HT1080 (cell line): ENCODE measurements at regions not wholly inside any gene's neighbourhood (a gene's known extent, or its start where the extent isn't known, plus 50 kb on each side); places are given as distances from the start of the nearest gene placed in this dataset.
"Not testable (repeated sequence)": the region's sequence is repeated elsewhere in the genome, so short reads cannot be mapped to it uniquely, and the experiment has no call there.

Experiments
- DNase-seq: peaks from one replicate; pipeline ENCODE4 v3.0.0-alpha.2; 2015; ENCODE audit warnings: low read depth

GRCh38 chr5:165351342-165351741 is 1845.9 kb downstream of the MAT2B start:
- no peak for DNase-seq

GRCh38 chr5:165360366-165360765 is 1854.9 kb downstream of the MAT2B start:
- DNase-seq = no peak

- DNase-seq = no peak
These were observed 1855.5 kb downstream of the MAT2B start for GRCh38 chr5:165360784-165361542.

GRCh38 chr5:165370233-165370632 is 1864.8 kb downstream of the MAT2B start:
- no peak for DNase-seq

- DNase-seq = peak; percentile 63
These were observed 1865.4 kb downstream of the MAT2B start for GRCh38 chr5:165370794-165371193.

- no peak for DNase-seq
These were observed 1869.8 kb downstream of the MAT2B start for GRCh38 chr5:165375201-165375600.

- no peak for DNase-seq
These were observed 1888.4 kb downstream of the MAT2B start for GRCh38 chr5:165393839-165394238.

- DNase-seq = no peak
These were observed 1892.1 kb downstream of the MAT2B start for GRCh38 chr5:165397516-165397915.

GRCh38 chr5:165400086-165400485 is 1894.7 kb downstream of the MAT2B start:
- DNase-seq = no peak

GRCh38 chr5:165404917-165405316 is 1899.5 kb downstream of the MAT2B start:
- DNase-seq = no peak

GRCh38 chr5:165405340-165405739 is 1899.9 kb downstream of the MAT2B start:
- no peak for DNase-seq

- no peak for DNase-seq
These were observed 1901.9 kb downstream of the MAT2B start for GRCh38 chr5:165407352-165407751.

- no peak for DNase-seq
These were observed 1905.1 kb downstream of the MAT2B start for GRCh38 chr5:165410476-165410875.

- not testable (repeated sequence) for DNase-seq
These were observed 1906.1 kb downstream of the MAT2B start for GRCh38 chr5:165411532-165411931.

- no peak for DNase-seq
These were observed 1915.1 kb downstream of the MAT2B start for GRCh38 chr5:165420493-165420892.

- DNase-seq = no peak
These were observed 1918.4 kb downstream of the MAT2B start for GRCh38 chr5:165423697-165424299.

GRCh38 chr5:165425594-165425993 is 1920.2 kb downstream of the MAT2B start:
- peak; percentile 2 for DNase-seq

- no peak for DNase-seq
These were observed 1943.3 kb downstream of the MAT2B start for GRCh38 chr5:165448753-165449152.

GRCh38 chr5:165457859-165458481 is 1952.6 kb downstream of the MAT2B start:
- DNase-seq = peak; percentile 40

- DNase-seq = no peak
These were observed 1953.8 kb downstream of the MAT2B start for GRCh38 chr5:165459232-165459631.

GRCh38 chr5:165460911-165461310 is 1955.5 kb downstream of the MAT2B start:
- DNase-seq = peak; percentile 7

GRCh38 chr5:165477546-165477945 is 1972.1 kb downstream of the MAT2B start:
- no peak for DNase-seq
